ENCODE measurements at regions not wholly inside any gene's neighbourhood (a gene's known extent, or its start where the extent isn't known, plus 50 kb on each side); places are given as distances from the start of the nearest gene placed in this dataset.
"Not testable (repeated sequence)": the region's sequence is repeated elsewhere in the genome, so short reads cannot be mapped to it uniquely, and the experiment has no call there.

DNA sequence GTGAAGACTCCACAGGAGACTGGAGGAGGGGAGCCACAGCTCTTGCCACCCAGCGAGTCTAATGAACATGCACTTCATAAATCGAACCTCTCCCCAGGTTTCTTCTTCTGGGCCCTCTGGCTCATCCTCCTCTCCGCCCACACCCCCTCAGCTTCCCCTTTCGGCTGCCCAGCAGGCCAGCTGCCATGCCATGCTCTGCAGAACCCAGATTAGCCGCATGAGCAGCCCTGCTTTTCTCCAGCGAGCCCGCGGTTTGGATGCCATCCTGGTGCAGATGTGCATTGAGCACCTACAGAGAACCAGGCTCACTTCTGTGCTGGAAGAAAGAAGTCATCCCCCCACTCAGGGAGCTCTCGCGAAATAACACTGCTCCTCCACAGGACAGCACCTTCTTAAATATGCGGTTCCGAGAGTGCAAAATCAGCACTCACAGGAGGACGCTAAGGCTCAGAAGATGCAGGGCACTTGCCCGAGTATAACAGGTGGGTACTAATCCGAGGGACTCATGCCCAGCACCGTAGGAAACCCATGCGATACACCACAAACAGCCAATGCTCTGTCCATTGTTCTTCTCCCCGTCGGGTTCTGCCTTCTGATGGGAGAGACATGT, 143.0 kb upstream of the THBS2 start:
- Mint-ChIP-seq H3K27me3 (ENCODE audit: insufficient read depth) (peaks cover 13% of the 10 kb centered on the region), H3K4me3 (no peak overlapping the region), H3K27ac (no peak overlapping the region), H3K36me3 (ENCODE audit: low read depth) (no peaks in the 10 kb centered on the region), H3K4me1 (ENCODE audit: low read depth) (peaks cover 15% of the 10 kb centered on the region), H3K9me3 (peaks cover 7% of the 10 kb centered on the region; the same call in 1 of the 2 replicates)
- TF ChIP-seq, protein P1, sequence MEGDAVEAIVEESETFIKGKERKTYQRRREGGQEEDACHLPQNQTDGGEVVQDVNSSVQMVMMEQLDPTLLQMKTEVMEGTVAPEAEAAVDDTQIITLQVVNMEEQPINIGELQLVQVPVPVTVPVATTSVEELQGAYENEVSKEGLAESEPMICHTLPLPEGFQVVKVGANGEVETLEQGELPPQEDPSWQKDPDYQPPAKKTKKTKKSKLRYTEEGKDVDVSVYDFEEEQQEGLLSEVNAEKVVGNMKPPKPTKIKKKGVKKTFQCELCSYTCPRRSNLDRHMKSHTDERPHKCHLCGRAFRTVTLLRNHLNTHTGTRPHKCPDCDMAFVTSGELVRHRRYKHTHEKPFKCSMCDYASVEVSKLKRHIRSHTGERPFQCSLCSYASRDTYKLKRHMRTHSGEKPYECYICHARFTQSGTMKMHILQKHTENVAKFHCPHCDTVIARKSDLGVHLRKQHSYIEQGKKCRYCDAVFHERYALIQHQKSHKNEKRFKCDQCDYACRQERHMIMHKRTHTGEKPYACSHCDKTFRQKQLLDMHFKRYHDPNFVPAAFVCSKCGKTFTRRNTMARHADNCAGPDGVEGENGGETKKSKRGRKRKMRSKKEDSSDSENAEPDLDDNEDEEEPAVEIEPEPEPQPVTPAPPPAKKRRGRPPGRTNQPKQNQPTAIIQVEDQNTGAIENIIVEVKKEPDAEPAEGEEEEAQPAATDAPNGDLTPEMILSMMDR (IDR thresholded peaks at IDR 0.05): no peak
- no peak for DNase-seq

GRCh38 chr6:169396009-169396539, 142.4 kb upstream of the THBS2 start:
- H3K27me3 Mint-ChIP-seq (ENCODE audit: insufficient read depth): peaks cover 13% of the 10 kb centered on the region
- H3K9me3 Mint-ChIP-seq: peaks cover 11% of the 10 kb centered on the region; the same call in 1 of the 2 replicates
- H3K27ac Mint-ChIP-seq; DNase-seq; H3K4me3 Mint-ChIP-seq; H3K36me3 Mint-ChIP-seq (ENCODE audit: low read depth): not testable (repeated sequence)
- H3K4me1 Mint-ChIP-seq (ENCODE audit: low read depth): peaks cover 16% of the 10 kb centered on the region

DNA sequence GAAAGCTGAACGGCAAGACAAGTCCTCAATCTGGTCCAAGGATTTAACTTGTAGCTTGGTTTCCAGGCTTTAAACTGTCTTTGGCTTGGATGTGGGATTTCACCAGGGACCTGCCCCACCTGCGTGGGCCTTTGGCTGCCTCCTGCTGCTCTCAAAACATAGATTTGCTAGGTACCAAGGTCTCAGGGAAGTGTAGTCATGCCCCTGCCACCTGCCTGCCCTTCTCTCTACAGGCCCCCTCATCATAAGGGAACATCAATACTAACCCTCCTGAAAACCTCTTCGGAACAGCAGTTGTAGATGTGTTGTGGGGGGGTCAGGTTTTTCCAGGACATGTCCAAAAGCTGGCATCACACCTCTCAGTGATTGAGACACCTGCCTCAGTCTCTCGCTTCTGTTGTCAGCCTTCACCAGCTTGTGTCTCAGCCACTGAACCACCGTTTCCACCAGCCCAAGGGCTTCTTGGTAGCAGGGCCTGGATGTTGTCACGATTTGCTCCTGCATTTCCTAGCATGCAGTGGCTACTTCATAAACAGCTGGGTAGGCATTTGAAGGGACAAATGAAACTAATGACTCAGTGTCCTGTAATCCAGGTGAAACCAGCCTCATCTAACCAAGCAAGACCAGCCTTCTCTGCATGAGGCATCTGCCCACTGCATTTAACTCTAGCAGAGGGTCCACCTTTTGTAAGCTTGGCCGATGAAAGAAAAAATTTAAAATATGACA, 141.6 kb upstream of the THBS2 start:
- no peak overlapping the region for H3K4me3 Mint-ChIP-seq
- peaks cover 13% of the 10 kb centered on the region for H3K27me3 Mint-ChIP-seq (ENCODE audit: insufficient read depth)
- peaks cover 9% of the 10 kb centered on the region; the same call in 1 of the 2 replicates for H3K36me3 Mint-ChIP-seq (ENCODE audit: low read depth)

GRCh38 chr6:169393753-169394152, 140.1 kb upstream of the THBS2 start:
- Mint-ChIP-seq H3K9me3 (peaks cover 11% of the 10 kb centered on the region; the same call in 1 of the 2 replicates), H3K27me3 (ENCODE audit: insufficient read depth) (peaks cover 14% of the 10 kb centered on the region), H3K4me1 (ENCODE audit: low read depth) (peaks cover 22% of the 10 kb centered on the region), H3K27ac (no peak overlapping the region), H3K36me3 (ENCODE audit: low read depth) (peaks cover 9% of the 10 kb centered on the region; the same call in 1 of the 2 replicates), H3K4me3 (no peak overlapping the region)
- DNase-seq: no peak
- TF ChIP-seq, protein P1 (IDR thresholded peaks at IDR 0.05): no peak

More for the DNA sequence above, 141.6 kb upstream of the THBS2 start:
- Mint-ChIP-seq H3K4me1 (ENCODE audit: low read depth) (peaks cover 22% of the 10 kb centered on the region), H3K27ac (no peak overlapping the region), H3K9me3 (peaks cover 11% of the 10 kb centered on the region; the same call in 1 of the 2 replicates)
- TF ChIP-seq, protein P1 (IDR thresholded peaks at IDR 0.05): no peak
- no peak for DNase-seq

DNA sequence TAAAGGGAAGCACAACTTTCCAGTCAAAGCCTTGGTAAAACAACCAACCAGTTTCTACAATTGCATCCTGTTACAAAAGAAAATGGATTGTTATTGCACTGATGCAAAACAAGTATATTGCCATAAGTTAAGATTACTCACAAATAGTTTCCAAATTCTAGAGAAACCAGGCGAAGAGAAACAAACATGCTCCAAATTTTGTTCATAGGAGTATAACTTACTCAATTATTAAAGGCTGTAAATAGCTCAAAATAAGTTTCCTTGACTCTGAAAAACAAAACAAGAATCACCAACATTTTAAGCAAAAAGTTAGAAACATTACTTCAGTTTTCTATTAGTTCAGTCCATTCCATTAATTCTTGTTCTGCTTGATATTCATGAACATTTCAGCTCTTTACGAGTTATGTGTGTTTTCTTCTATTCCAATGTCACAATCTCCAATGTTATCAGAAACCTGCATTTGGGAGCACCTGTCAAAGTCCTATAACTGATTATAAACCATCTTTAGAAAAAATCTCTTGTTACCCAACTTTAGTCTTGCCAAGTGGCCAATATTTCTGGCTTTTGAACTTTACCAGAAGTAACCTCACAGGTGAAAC, 137.9 kb upstream of the THBS2 start:
- H3K4me3 Mint-ChIP-seq: no peak overlapping the region
- TF ChIP-seq, protein P1 (IDR thresholded peaks at IDR 0.05): no peak

More for the DNA sequence above, 137.9 kb upstream of the THBS2 start:
- DNase-seq: no peak
- Mint-ChIP-seq H3K4me1 (ENCODE audit: low read depth) (peaks cover 16% of the 10 kb centered on the region), H3K27me3 (ENCODE audit: insufficient read depth) (peaks cover 18% of the 10 kb centered on the region), H3K27ac (no peak overlapping the region), H3K9me3 (peaks cover 11% of the 10 kb centered on the region; the same call in 1 of the 2 replicates), H3K36me3 (ENCODE audit: low read depth) (peaks cover 9% of the 10 kb centered on the region; the same call in 1 of the 2 replicates)

Measured in HFFc6 (cell line).